ENCODE measurements at regions not wholly inside any gene's neighbourhood (a gene's known extent, or its start where the extent isn't known, plus 50 kb on each side); places are given as distances from the start of the nearest gene placed in this dataset.

DNA sequence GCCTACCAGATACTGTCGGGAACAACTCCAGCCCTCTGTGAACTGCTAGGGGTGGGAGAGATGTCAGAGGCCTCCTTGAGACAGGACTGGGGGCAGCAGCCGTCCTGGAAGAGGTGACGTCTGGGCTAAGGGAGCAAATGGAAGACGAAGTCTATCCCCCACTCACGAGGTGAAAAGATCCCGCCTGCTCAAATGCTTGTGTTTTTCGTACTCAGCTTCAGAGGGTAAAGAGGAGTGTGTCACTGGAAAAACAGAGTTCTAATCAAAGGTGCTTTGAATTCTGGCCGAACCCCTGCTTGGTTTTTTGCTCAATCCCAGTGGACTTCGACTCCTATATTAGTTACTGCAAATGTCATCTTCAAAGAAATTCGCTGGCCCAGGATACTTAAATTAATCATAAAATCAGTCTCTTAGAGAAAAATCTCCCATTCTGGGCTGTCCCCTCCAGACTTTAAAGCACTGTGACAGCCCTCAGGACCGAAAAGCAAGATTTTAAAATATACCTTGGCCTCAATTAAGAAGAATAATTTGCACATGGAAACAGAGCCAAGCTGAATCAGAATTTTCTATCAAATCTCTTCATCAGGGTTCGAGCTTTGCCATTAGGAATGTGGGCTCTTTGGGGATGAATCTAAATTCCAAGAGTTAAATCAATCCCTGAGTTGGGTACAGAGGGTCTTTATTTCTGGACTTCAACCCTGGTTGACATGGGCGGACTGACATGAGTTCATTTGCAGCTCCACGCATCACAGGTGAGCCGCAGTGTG lies 61.8 kb upstream of the AFDN start:
- Mint-ChIP-seq H3K27ac (no peak overlapping the region), H3K4me1 (no peaks in the 10 kb centered on the region), H3K4me3 (no peak overlapping the region), H3K27me3 (peaks cover 0 to 18% (median 0%) of the 10 kb centered on the region in 5 donors), H3K9me3 (no peaks in the 10 kb centered on the region), H3K36me3 (no peaks in the 10 kb centered on the region)
- POLR2A ChIA-PET, result no interaction called here
- ATAC-seq (no peak), DNase-seq (no peak)

DNA sequence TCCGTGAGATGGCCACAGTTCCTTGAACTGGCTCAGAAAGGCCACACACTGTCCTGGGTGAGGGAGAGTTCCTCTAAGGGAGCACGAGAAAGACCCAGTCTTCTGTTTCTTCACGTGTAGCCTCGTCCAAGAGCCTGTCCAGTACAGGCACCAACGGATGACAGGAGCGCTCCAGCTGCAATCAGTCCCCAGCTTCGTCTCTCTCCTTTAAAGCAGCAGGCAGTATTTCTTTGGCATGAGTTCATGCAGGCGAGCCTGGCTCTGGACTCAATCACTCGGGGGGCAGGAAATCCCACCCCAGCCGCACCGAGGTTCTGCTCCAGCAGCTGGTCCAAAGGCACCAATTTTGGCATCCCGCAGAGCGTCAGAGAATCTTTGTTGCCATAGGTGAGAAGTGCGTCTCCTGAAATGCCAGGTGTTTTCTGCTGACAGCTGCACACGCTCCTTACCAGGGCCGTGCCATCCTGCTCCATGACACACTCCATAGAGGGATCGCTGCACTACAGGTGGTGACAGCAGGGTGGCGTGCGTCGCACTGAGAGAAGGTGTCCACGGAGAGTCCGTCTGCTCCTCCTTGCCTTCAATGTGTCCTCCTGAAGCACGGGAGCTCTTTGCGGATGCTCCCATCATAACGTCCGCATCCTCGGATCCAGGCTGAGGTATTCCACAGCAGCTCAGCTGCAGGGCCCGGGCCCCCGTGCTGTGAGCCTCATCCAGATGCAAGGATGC lies 59.6 kb upstream of the AFDN start:
- no peak overlapping the region for H3K4me3 Mint-ChIP-seq
- ATAC-seq, result no peak
- H3K27ac Mint-ChIP-seq, result no peak overlapping the region
- H3K36me3 Mint-ChIP-seq, result no peaks in the 10 kb centered on the region
- H3K27me3 Mint-ChIP-seq, result peaks cover 6 to 32% (median 8%) of the 10 kb centered on the region in 5 donors
- peaks cover 0 to 1% (median 0%) of the 10 kb centered on the region in 4 donors for H3K4me1 Mint-ChIP-seq
- no peaks in the 10 kb centered on the region for H3K9me3 Mint-ChIP-seq
- DNase-seq, result no peak
- POLR2A ChIA-PET, result no interaction called here

DNA sequence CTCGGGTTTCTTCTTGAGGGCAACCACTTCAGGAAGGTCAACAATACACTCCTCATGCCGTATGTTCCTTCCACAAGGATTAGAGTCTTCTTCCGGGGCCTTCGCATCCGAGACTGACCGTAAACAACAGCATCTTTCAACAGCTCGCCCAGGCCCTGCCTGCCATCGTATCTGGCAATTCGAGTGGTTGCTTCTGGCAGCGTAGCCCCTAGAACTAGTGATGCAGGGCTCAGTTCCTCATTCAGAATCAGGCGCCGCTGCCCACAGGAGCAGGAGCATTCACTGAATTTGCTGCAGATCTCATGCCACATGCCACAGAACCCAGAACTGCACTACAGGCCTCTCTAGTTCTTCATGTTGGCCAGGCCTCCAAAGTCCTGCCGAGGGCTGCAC lies 59.0 kb upstream of the AFDN start:
- POLR2A ChIA-PET, result no interaction called here
- Mint-ChIP-seq H3K4me1 (peaks cover 0 to 1% (median 0%) of the 10 kb centered on the region in 4 donors), H3K27ac (no peak overlapping the region), H3K27me3 (peaks cover 7 to 32% (median 8%) of the 10 kb centered on the region in 5 donors), H3K9me3 (no peaks in the 10 kb centered on the region), H3K4me3 (no peak overlapping the region), H3K36me3 (no peaks in the 10 kb centered on the region)
- ATAC-seq, result no peak
- DNase-seq, result no peak

DNA sequence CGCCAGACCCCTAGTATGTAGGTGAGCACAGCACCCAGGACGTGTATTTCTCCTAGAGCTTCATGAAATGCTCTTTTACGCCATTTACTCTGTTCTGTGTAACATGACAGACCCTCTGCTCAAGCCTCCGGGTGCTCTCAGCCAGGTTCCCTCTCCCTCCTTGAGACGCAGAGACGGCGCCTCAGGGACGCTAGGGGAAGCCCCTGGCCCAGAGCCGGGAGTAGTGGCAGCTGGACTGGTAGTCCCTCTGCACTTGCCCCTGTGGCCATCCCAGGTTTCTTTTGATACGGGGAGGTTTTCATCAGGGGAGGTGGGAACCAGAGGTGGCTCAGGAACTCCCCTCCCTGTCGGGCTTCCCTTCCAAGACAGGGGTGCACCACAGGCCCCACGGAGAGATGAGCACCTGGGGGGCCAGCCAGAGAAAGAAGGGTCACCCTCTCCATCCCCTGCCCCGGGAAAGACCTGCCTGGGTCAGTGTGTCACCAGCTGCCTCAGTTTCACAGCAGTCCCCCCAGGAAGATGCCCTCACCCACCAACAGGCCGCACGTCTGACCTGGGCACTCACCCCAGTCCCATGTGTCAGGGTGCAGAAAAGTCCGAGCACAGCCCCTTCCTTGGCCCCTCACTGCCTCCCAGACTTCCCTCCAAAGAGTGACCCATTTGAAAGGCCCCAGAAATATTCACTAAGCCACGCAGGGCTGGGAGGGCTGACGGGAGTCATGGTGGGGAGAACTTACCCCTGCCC lies 58.1 kb upstream of the AFDN start:
- no peak overlapping the region for H3K4me3 Mint-ChIP-seq
- H3K36me3 Mint-ChIP-seq, result no peaks in the 10 kb centered on the region
- POLR2A ChIA-PET, result no interaction called here
- H3K4me1 Mint-ChIP-seq, result peaks cover 0 to 1% (median 0%) of the 10 kb centered on the region in 4 donors
- ATAC-seq (no peak), DNase-seq (no peak)
- no peak overlapping the region for H3K27ac Mint-ChIP-seq
- peaks cover 8 to 32% (median 9%) of the 10 kb centered on the region in 5 donors for H3K27me3 Mint-ChIP-seq
- H3K9me3 Mint-ChIP-seq, result no peaks in the 10 kb centered on the region

DNA sequence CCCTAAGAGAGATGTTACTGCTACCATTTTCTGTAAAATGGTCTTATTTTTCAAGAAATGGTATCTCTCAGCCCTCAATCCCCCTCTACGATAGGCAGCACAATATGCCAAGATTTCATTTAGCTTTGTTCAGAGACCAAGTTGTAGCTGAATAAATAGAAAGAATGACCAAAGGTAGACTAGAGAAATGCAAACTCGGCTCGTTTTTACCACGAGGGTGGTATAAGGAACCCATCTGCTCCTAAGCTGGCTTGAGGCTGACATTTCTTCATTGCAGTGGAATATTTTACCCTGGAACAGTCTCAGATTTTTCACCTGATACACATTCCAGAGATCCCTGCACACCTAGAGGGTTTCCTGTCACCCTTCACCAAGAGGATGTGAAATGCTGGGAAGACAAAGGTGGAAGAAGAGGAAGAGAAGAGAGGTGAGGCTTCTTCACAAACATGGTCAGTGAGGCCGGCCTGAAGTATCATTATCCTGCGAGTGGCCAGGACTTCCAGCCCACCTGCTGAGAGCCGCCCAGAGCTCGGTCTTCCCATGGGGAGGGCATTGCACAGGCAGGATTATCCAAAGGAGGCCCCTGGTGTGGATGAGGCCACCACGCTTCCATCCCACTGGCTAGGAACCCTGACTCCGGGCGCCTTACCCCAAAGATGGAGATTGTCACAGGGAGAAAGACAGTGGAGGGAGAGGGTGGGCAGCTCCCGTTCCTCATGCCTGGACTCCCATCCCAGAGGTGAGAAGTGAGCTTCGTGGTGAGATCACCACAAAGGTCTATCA lies 57.1 kb upstream of the AFDN start:
- POLR2A ChIA-PET, result no interaction called here
- H3K27ac Mint-ChIP-seq, result no peak overlapping the region
- peaks cover 0 to 1% (median 0%) of the 10 kb centered on the region in 4 donors for H3K4me1 Mint-ChIP-seq
- DNase-seq (no peak), ATAC-seq (no peak)
- no peaks in the 10 kb centered on the region for H3K9me3 Mint-ChIP-seq
- no peaks in the 10 kb centered on the region for H3K36me3 Mint-ChIP-seq
- peaks cover 8 to 32% (median 9%) of the 10 kb centered on the region in 5 donors for H3K27me3 Mint-ChIP-seq
- H3K4me3 Mint-ChIP-seq, result no peak overlapping the region

DNA sequence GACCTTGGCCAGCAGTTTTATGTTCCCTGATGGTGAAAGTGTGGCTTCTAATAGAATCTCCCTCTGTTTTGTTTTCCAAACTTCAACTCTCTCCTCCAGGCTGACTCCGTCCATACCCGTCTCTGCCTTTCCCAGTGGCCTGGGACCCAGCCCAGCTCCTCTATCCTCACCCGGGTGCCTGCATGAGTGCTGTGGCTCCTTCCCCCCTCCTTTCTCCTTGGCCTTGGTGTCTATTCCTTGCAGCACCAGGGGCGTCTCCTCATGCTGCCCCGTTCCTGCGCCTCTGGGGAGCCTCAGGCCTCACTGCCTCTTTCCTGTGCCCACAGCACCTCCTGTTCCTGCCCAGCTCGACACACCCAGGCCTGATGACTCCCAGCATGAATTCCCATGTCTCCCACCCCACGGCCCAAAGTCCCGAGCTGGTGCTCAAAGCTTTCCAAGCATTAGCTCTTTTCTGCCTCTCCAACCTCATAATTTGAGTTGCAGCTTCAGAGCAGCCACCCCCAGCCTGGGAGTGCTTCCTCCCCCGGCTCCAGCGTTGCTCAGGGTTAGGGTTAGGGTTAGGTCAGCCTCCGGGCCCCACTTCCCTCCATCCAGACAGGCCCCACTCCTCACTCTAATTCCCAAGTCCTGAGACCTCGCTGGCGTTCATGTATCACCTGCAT lies 56.3 kb upstream of the AFDN start:
- Mint-ChIP-seq H3K9me3 (no peaks in the 10 kb centered on the region), H3K4me1 (peaks cover 0 to 1% (median 0%) of the 10 kb centered on the region in 4 donors), H3K27ac (no peak overlapping the region), H3K27me3 (peaks cover 8 to 38% (median 9%) of the 10 kb centered on the region in 5 donors), H3K4me3 (no peak overlapping the region), H3K36me3 (no peaks in the 10 kb centered on the region)
- DNase-seq, result no peak
- POLR2A ChIA-PET, result no interaction called here
- no peak for ATAC-seq

DNA sequence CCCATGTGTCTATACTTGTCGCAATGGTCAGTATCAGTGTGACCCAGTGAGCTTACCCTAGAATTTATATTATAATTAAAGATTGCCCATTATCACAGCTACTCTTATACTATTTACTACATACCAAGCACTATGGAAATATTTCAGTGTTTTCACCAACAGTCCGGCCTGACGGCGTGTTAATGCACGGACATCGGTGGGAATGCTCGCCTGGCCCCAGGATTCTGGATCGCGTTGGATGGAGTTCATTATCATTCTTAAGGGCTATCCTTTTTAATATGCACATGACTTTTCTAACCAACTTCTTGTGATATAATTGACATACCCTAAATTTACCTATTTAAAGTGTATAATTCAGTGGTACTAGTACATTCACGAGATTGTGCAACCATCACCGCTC lies 51.8 kb upstream of the AFDN start:
- H3K9me3 Mint-ChIP-seq, result no peaks in the 10 kb centered on the region
- peaks cover 0 to 3% (median 0%) of the 10 kb centered on the region in 4 donors for H3K4me1 Mint-ChIP-seq
- ATAC-seq (no peak), DNase-seq (no peak)
- H3K27ac Mint-ChIP-seq, result no peak overlapping the region
- no peak overlapping the region for H3K4me3 Mint-ChIP-seq
- POLR2A ChIA-PET, result no interaction called here
- H3K36me3 Mint-ChIP-seq, result no peaks in the 10 kb centered on the region
- peaks cover 9 to 60% (median 13%) of the 10 kb centered on the region in 5 donors for H3K27me3 Mint-ChIP-seq

DNA sequence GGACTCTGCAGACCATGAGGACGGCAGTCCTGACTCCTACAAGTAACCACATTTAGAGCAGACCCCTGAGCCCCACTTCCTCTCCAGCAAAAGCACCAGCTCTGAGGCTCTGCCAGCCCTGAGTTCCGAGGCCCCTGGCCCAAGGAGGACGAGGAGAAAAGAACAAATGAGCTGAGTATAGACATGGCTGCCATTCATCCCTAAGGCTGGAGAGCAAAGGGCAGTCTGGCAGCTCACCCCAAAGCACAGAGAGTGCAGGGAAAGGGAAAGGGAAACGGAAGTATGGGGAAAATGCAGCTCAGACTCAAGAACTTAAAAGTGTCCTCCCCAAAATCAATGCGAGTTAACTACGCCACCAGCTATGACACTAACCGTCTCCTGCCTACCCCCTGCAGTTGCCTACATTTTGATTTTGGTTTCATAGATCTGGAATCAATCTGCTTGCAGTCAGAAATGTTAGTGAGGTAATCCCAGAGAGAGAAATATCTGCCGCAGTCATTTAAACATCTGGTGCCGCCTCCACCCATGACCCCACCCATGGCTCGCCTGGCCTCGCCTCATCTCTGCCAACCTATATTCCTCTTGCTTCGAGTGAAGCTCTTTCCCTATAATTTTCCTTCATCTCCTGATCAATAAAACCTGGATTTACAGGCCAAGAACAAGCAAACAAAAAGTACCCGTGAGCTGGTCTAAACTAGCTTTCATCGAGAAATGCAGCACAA lies 49.6 kb upstream of the AFDN start:
- no peak overlapping the region for H3K27ac Mint-ChIP-seq
- H3K27me3 Mint-ChIP-seq, result peaks cover 5 to 53% (median 10%) of the 10 kb centered on the region in 5 donors

More for the DNA sequence above, 49.6 kb upstream of the AFDN start:
- no peak for DNase-seq
- Mint-ChIP-seq H3K36me3 (no peaks in the 10 kb centered on the region), H3K4me1 (peaks cover 0 to 1% (median 0%) of the 10 kb centered on the region in 4 donors), H3K9me3 (no peaks in the 10 kb centered on the region), H3K4me3 (no peak overlapping the region)
- ATAC-seq, result no peak
- POLR2A ChIA-PET, result no interaction called here

Data from naive thymus-derived CD8-positive, alpha-beta T cell (primary cell).